ENCODE measurements at regions not wholly inside any gene's neighbourhood (a gene's known extent, or its start where the extent isn't known, plus 50 kb on each side); places are given as distances from the start of the nearest gene placed in this dataset.

GRCh38 chr1:228937851-228938536 is 202.7 kb downstream of the RHOU start:
- H3K4me3 Mint-ChIP-seq = no peak overlapping the region
- TF ChIP-seq, protein P1, sequence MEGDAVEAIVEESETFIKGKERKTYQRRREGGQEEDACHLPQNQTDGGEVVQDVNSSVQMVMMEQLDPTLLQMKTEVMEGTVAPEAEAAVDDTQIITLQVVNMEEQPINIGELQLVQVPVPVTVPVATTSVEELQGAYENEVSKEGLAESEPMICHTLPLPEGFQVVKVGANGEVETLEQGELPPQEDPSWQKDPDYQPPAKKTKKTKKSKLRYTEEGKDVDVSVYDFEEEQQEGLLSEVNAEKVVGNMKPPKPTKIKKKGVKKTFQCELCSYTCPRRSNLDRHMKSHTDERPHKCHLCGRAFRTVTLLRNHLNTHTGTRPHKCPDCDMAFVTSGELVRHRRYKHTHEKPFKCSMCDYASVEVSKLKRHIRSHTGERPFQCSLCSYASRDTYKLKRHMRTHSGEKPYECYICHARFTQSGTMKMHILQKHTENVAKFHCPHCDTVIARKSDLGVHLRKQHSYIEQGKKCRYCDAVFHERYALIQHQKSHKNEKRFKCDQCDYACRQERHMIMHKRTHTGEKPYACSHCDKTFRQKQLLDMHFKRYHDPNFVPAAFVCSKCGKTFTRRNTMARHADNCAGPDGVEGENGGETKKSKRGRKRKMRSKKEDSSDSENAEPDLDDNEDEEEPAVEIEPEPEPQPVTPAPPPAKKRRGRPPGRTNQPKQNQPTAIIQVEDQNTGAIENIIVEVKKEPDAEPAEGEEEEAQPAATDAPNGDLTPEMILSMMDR (IDR thresholded peaks at IDR 0.05) = no peak
- no peak for DNase-seq
- no peak overlapping the region for H3K27ac Mint-ChIP-seq
- no peaks in the 10 kb centered on the region; the same call in 1 of the 2 replicates for H3K36me3 Mint-ChIP-seq (ENCODE audit: low read depth)
- H3K4me1 Mint-ChIP-seq (ENCODE audit: low read depth) = no peaks in the 10 kb centered on the region
- peaks cover 5% of the 10 kb centered on the region for H3K27me3 Mint-ChIP-seq (ENCODE audit: insufficient read depth)
- peaks cover 53% of the 10 kb centered on the region for H3K9me3 Mint-ChIP-seq

DNA sequence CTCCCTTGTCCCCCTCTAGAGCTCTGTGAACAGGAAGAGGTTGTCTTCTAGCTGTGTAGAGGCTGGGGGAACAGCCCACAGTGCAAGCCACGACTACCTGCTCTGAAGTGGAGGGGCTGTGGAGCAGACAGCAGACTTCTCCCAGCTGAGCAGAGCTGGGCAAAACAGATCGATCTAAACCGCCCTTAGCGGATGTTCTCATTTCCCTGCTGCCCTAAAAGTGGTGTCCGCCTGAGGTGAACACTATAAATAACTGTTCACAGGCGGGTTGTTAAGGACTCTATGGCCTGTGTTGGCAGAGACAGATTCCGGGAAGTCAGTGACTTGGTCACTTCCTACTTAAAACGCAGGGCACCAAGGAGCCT is 203.2 kb downstream of the RHOU start:
- Mint-ChIP-seq H3K9me3 (peaks cover 49% of the 10 kb centered on the region), H3K27me3 (ENCODE audit: insufficient read depth) (peaks cover 5% of the 10 kb centered on the region), H3K4me3 (no peak overlapping the region), H3K4me1 (ENCODE audit: low read depth) (no peaks in the 10 kb centered on the region), H3K27ac (no peak overlapping the region), H3K36me3 (ENCODE audit: low read depth) (no peaks in the 10 kb centered on the region; the same call in 1 of the 2 replicates)
- TF ChIP-seq, protein P1 (IDR thresholded peaks at IDR 0.05) = no peak
- DNase-seq = no peak

GRCh38 chr1:228939001-228939691 is 203.9 kb downstream of the RHOU start:
- no peaks in the 10 kb centered on the region; the same call in 1 of the 2 replicates for H3K36me3 Mint-ChIP-seq (ENCODE audit: low read depth)
- TF ChIP-seq, protein P1 (IDR thresholded peaks at IDR 0.05) = no peak
- no peak overlapping the region for H3K4me3 Mint-ChIP-seq
- H3K27ac Mint-ChIP-seq = no peak overlapping the region
- no peaks in the 10 kb centered on the region for H3K4me1 Mint-ChIP-seq (ENCODE audit: low read depth)
- DNase-seq = no peak
- H3K27me3 Mint-ChIP-seq (ENCODE audit: insufficient read depth) = peaks cover 2% of the 10 kb centered on the region; the same call in 1 of the 2 replicates
- peaks cover 44% of the 10 kb centered on the region for H3K9me3 Mint-ChIP-seq

DNA sequence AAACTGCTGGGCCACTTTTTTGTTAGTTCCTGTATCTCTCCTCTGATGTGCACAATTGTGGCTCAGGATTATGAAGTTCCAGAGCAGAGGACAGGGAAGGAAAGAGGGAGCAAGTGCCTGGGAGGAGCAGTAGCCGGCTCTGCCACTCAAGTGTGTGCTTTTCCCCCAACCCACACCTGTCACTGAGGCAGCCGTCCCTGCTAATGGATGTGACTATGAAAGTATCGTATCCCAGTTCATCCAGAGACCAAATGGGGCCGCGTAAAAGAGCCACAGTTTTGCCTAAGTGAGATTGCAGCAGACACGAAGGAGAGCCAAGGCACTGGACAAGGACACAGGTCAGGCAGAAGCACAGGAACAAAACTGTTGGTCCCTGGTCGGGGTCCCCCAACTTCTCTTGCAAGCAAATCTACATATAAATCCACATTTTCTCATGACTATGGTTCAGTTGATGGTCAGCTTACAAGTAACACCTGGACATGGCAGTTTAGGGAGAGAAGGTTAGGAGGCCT is 204.7 kb downstream of the RHOU start:
- Mint-ChIP-seq H3K9me3 (peaks cover 40% of the 10 kb centered on the region), H3K36me3 (ENCODE audit: low read depth) (no peaks in the 10 kb centered on the region; the same call in 1 of the 2 replicates), H3K4me3 (no peak overlapping the region), H3K4me1 (ENCODE audit: low read depth) (no peaks in the 10 kb centered on the region), H3K27me3 (ENCODE audit: insufficient read depth) (peaks cover 2% of the 10 kb centered on the region; the same call in 1 of the 2 replicates), H3K27ac (no peak overlapping the region)
- TF ChIP-seq, protein P1 (IDR thresholded peaks at IDR 0.05) = no peak
- no peak for DNase-seq

GRCh38 chr1:228940526-228940925 is 205.2 kb downstream of the RHOU start:
- peaks cover 2% of the 10 kb centered on the region; the same call in 1 of the 2 replicates for H3K27me3 Mint-ChIP-seq (ENCODE audit: insufficient read depth)
- no peak overlapping the region for H3K4me3 Mint-ChIP-seq
- H3K36me3 Mint-ChIP-seq (ENCODE audit: low read depth) = no peaks in the 10 kb centered on the region; the same call in 1 of the 2 replicates
- no peak for DNase-seq
- peaks cover 40% of the 10 kb centered on the region for H3K9me3 Mint-ChIP-seq
- no peaks in the 10 kb centered on the region for H3K4me1 Mint-ChIP-seq (ENCODE audit: low read depth)
- TF ChIP-seq, protein P1 (IDR thresholded peaks at IDR 0.05) = no peak
- H3K27ac Mint-ChIP-seq = no peak overlapping the region

All from HFFc6 (cell line).